Body of pancreas (tissue), 4 donors: ENCODE measurements at regions not wholly inside any gene's neighbourhood (a gene's known extent, or its start where the extent isn't known, plus 50 kb on each side); places are given as distances from the start of the nearest gene placed in this dataset.
A peak's percentile ranks its signal among the peaks of the same experiment; 100 is the strongest.

ENCODE experiments used
- ATAC-seq: fragments of 150-250 bp; one replicate; pipeline ENCODE4 v1.9.1; 2016
- DNase-seq, 4 donors: peaks; one replicate each; pipeline ENCODE4 v3.0.0-alpha.2; 2019
- H3K27ac ChIP-seq, 4 donors: fragments of 200-600 bp; sonication (generic); 1 replicate in 3 of 4; 2 replicates in 1 of 4; pipeline versions ENCODE4 v1.5.1 to v1.6.1; 2016 to 2019; ENCODE audit warnings: mild to moderate bottlenecking in 1 of 4, mixed read lengths in 1 of 4, moderate library complexity in 1 of 4
- H3K27me3 ChIP-seq, 2 donors: fragments of 200-600 bp; sonication (generic); one replicate each; pipeline ENCODE4 v1.6.0; 2016; ENCODE audit warnings: mild to moderate bottlenecking in 1 of 2
- H3K36me3 ChIP-seq, 2 donors: fragments of 200-600 bp; sonication (generic); replicated peaks in 1 of 2; 2 replicates each; pipeline ENCODE4 v1.5.1; 2016; ENCODE audit warnings: low read depth in 2 of 2; ENCODE audit not compliant: insufficient read depth in 1 of 2
- H3K4me1 ChIP-seq: fragments of 200-600 bp; sonication (generic); one replicate; pipeline ENCODE4 v1.6.0; 2016
- H3K4me3 ChIP-seq, 2 donors: fragments of 200-600 bp; sonication (generic); 1 replicate in 1 of 2; 2 replicates in 1 of 2; pipeline ENCODE4 v1.5.1; 2016 to 2019
- H3K9me3 ChIP-seq, 3 donors: fragments of 200-600 bp; sonication (generic); 1 replicate in 2 of 3; 2 replicates in 1 of 3; pipeline ENCODE4 v1.5.1; 2016
- CTCF ChIP-seq, 7 experiments: fragments of 450-650 bp in 4 of 7; fragments of 200-600 bp in 3 of 7; sonication (generic) in 3 of 7; IDR thresholded peaks; one replicate each; pipeline ENCODE4 v1.5.1; 2016 to 2019; ENCODE audit warnings: antibody characterized with exemption in 7 of 7
- POLR2A ChIP-seq, 3 donors: fragments of 450-650 bp; IDR thresholded peaks; one replicate each; pipeline ENCODE4 v1.6.1; 2016; ENCODE audit warnings: antibody characterized with exemption in 3 of 3, mild to moderate bottlenecking in 2 of 3
- WGBS, 2 donors: methylation state at CpG; one replicate each; pipeline ENCODE4 v1.1.5; 2017; 5-methylcytosine and 5-hydroxymethylcytosine counted together
- intact Hi-C: fragments of 100-400 bp; cut with DNase I; formaldehyde crosslinking; loops from one replicate; pipeline ENCODE4 v1.15.1; 2023

- WGBS, 2 donors: 81 to 83% methylated on average over 9 of the region's 9 CpGs
Observed at GRCh38 chr14:34044666-34045306, 93.9 kb upstream of the EGLN3 start.

GRCh38 chr14:34044373-34044637, 93.4 kb upstream of the EGLN3 start:
- Histone ChIP-seq H3K4me3 (no peak overlapping the region), H3K36me3 (no peaks in the 10 kb centered on the region), H3K9me3 (no peaks in the 10 kb centered on the region), H3K27me3 (no peaks in the 10 kb centered on the region), H3K27ac (no peak overlapping the region), H3K4me1 (no peaks in the 10 kb centered on the region)
- DNase-seq (no peak), ATAC-seq (no peak)
- intact Hi-C loops: no loop called here
- TF ChIP-seq CTCF (IDR thresholded peaks at IDR 0.05) (no peak), POLR2A (IDR thresholded peaks at IDR 0.05) (no peak)
- 81 to 86% methylated on average over 4 of the region's 4 CpGs for WGBS, 2 donors

More at GRCh38 chr14:34044666-34045306, 93.9 kb upstream of the EGLN3 start:
- DNase-seq (no peak), ATAC-seq (no peak)
- Histone ChIP-seq H3K27ac (no peak overlapping the region), H3K36me3 (no peaks in the 10 kb centered on the region), H3K9me3 (no peaks in the 10 kb centered on the region), H3K4me1 (no peaks in the 10 kb centered on the region), H3K4me3 (no peak overlapping the region), H3K27me3 (no peaks in the 10 kb centered on the region)
- no peak for TF ChIP-seq CTCF (IDR thresholded peaks at IDR 0.05)
- intact Hi-C loops: no loop called here

- Histone ChIP-seq H3K27ac (no peak overlapping the region), H3K9me3 (no peaks in the 10 kb centered on the region), H3K4me3 (no peak overlapping the region), H3K27me3 (no peaks in the 10 kb centered on the region), H3K36me3 (no peaks in the 10 kb centered on the region), H3K4me1 (no peaks in the 10 kb centered on the region)
- intact Hi-C loops: no loop called here
- peak; percentile 45 for ATAC-seq
- TF ChIP-seq CTCF (IDR thresholded peaks at IDR 0.05): no peak
- TF ChIP-seq POLR2A (IDR thresholded peaks at IDR 0.05): no peak
- DNase-seq: peak in 1 of 4 donors; percentile 7
- WGBS, 2 donors: 34 to 39% methylated on average over 4 of the region's 4 CpGs
Observed at GRCh38 chr14:34043627-34044372, 92.9 kb upstream of the EGLN3 start.

- Histone ChIP-seq H3K27ac (no peak overlapping the region), H3K9me3 (no peaks in the 10 kb centered on the region), H3K36me3 (no peaks in the 10 kb centered on the region), H3K27me3 (no peaks in the 10 kb centered on the region), H3K4me1 (no peaks in the 10 kb centered on the region), H3K4me3 (no peak overlapping the region)
- TF ChIP-seq POLR2A (IDR thresholded peaks at IDR 0.05) (no peak), CTCF (IDR thresholded peaks at IDR 0.05) (no peak)
- intact Hi-C loops: no loop called here
- WGBS, 2 donors: 59 to 61% methylated on average over 2 of the region's 2 CpGs
- ATAC-seq: no peak
- DNase-seq: no peak
Observed at GRCh38 chr14:34041220-34041619, 90.3 kb upstream of the EGLN3 start.

- H3K4me1 ChIP-seq: no peaks in the 10 kb centered on the region
- intact Hi-C loops: no loop called here
Observed at GRCh38 chr14:34040766-34041165, 89.9 kb upstream of the EGLN3 start.

More at GRCh38 chr14:34040766-34041165, 89.9 kb upstream of the EGLN3 start:
- no peak for ATAC-seq
- Histone ChIP-seq H3K9me3 (no peaks in the 10 kb centered on the region), H3K4me3 (no peak overlapping the region), H3K27ac (no peak overlapping the region), H3K36me3 (no peaks in the 10 kb centered on the region), H3K27me3 (no peaks in the 10 kb centered on the region)
- no peak for TF ChIP-seq POLR2A (IDR thresholded peaks at IDR 0.05)
- DNase-seq: no peak
